DND-41 (cell line): ENCODE measurements at regions not wholly inside any gene's neighbourhood (a gene's known extent, or its start where the extent isn't known, plus 50 kb on each side); places are given as distances from the start of the nearest gene placed in this dataset.

ENCODE experiments used
- ATAC-seq: fragments of 200-7000 bp; cut with Tn5 transposase; 3 replicates; pipeline ENCODE4 v1.9.1; 2021; ENCODE audit warnings: low read depth; ENCODE audit not compliant: insufficient read depth
- DNase-seq: peaks from one replicate; pipeline ENCODE4 v3.0.0-alpha.2; 2020
- H2AFZ ChIP-seq: 2 replicates; pipeline ENCODE4 v1.6.0; 2012; ENCODE audit warnings: low read depth, low read length
- H3K27ac ChIP-seq: 2 replicates; pipeline ENCODE4 v1.5.1; 2012; ENCODE audit warnings: low read length, inconsistent platforms
- H3K27me3 ChIP-seq: fragments of 200-600 bp; sonication (generic); 2 replicates; pipeline ENCODE4 v1.6.0; 2012; ENCODE audit warnings: low read length, mild to moderate bottlenecking, inconsistent platforms; ENCODE audit not compliant: insufficient read depth, poor library complexity
- H3K36me3 ChIP-seq: 2 replicates; pipeline ENCODE4 v1.5.1; 2012; ENCODE audit warnings: low read length, inconsistent platforms; ENCODE audit not compliant: insufficient read depth
- H3K4me1 ChIP-seq: 2 replicates; pipeline ENCODE4 v1.5.1; 2012; ENCODE audit warnings: mild to moderate bottlenecking, low read length; ENCODE audit not compliant: insufficient read depth
- H3K4me2 ChIP-seq: 2 replicates; pipeline ENCODE4 v1.6.0; 2012; ENCODE audit warnings: mild to moderate bottlenecking, moderate library complexity, low read length, inconsistent platforms; ENCODE audit not compliant: insufficient read depth
- H3K4me3 ChIP-seq, 2 experiments: fragments of 200-600 bp in 1 of 2; shearing (Covaris generic) in 1 of 2; 2 replicates each; pipeline ENCODE4 v1.5.1; 2012 to 2016; ENCODE audit warnings: inconsistent platforms in 2 of 2, low read length in 2 of 2, mild to moderate bottlenecking in 2 of 2, low read depth in 1 of 2, moderate library complexity in 1 of 2
- H3K79me2 ChIP-seq: 2 replicates; pipeline ENCODE4 v1.6.0; 2012; ENCODE audit warnings: low read length, inconsistent platforms; ENCODE audit not compliant: insufficient read depth
- H3K9ac ChIP-seq: 2 replicates; pipeline ENCODE4 v1.6.0; 2012; ENCODE audit warnings: low read depth, mild to moderate bottlenecking, inconsistent platforms, low read length, moderate library complexity
- H3K9me3 ChIP-seq: 2 replicates; pipeline ENCODE4 v1.5.1; 2012; ENCODE audit warnings: low read length, moderate library complexity, mild to moderate bottlenecking, inconsistent platforms; ENCODE audit not compliant: insufficient read depth, severe bottlenecking
- H4K20me1 ChIP-seq: 2 replicates; pipeline ENCODE4 v1.6.0; 2012; ENCODE audit warnings: low read length; ENCODE audit not compliant: insufficient read depth
- EZH2 ChIP-seq: IDR thresholded peaks from 3 replicates; pipeline ENCODE4 v1.6.1; 2012; ENCODE audit warnings: borderline replicate concordance, low read depth, mild to moderate bottlenecking, moderate library complexity, low read length, inconsistent platforms; ENCODE audit not compliant: severe bottlenecking
- TF ChIP-seq, protein P1 (sequence below): IDR thresholded peaks from 2 replicates; pipeline ENCODE4 v1.5.1; 2012; ENCODE audit warnings: borderline replicate concordance, low read length, moderate library complexity, mild to moderate bottlenecking; ENCODE audit not compliant: poor library complexity, severe bottlenecking; ENCODE audit errors: extremely low read depth

DNA sequence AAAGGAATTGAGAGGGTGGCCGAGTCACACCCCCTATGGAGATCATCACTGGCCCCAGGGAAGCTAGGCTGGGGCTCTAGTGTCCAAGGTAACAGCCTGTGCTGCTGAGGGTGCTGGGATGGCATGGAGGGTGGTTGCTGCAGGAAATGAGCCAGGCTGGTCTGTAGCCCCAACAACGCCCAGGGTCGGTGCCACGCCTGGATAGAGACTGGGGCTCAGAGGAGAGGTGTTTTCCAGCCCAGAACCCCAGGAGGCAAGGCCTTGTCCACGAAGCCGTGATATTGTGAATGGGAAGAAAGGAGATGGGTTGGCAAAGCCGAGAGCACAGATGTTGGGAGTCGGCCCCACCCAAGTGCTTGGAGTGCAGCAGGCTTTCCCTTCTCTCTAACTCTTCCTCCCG lies 68.9 kb upstream of the ACTRT2 start:
- Histone ChIP-seq H3K27ac (no peak overlapping the region), H4K20me1 (no peaks in the 10 kb centered on the region), H3K4me2 (no peak overlapping the region), H3K36me3 (no peaks in the 10 kb centered on the region), H2AFZ (no peak overlapping the region), H3K27me3 (no peaks in the 10 kb centered on the region), H3K4me3 (no peak overlapping the region), H3K4me1 (no peaks in the 10 kb centered on the region), H3K9me3 (peaks cover 6% of the 10 kb centered on the region), H3K79me2 (no peaks in the 10 kb centered on the region), H3K9ac (no peak overlapping the region)
- TF ChIP-seq EZH2, result no peak
- TF ChIP-seq, protein P1, sequence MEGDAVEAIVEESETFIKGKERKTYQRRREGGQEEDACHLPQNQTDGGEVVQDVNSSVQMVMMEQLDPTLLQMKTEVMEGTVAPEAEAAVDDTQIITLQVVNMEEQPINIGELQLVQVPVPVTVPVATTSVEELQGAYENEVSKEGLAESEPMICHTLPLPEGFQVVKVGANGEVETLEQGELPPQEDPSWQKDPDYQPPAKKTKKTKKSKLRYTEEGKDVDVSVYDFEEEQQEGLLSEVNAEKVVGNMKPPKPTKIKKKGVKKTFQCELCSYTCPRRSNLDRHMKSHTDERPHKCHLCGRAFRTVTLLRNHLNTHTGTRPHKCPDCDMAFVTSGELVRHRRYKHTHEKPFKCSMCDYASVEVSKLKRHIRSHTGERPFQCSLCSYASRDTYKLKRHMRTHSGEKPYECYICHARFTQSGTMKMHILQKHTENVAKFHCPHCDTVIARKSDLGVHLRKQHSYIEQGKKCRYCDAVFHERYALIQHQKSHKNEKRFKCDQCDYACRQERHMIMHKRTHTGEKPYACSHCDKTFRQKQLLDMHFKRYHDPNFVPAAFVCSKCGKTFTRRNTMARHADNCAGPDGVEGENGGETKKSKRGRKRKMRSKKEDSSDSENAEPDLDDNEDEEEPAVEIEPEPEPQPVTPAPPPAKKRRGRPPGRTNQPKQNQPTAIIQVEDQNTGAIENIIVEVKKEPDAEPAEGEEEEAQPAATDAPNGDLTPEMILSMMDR, result no peak
- DNase-seq, result no peak
- ATAC-seq, result no peak

DNA sequence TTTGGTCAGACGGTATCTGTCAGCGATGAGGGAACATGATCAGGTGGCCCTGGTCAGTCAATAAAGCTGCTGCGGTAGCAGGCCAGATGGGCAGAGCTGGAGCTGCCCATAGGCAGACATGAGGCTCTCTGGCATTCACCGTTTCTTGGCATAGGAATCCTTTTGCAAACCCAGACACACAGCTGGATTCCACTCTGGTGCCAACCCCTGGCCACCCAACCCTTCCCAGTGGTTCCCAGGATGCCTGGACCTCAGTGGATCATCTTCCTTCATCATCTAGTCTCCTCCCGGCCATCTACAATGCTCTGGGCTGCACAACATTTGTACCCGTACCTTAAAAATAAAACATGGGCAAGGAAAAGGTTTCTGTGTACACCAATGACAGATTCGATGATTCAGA lies 68.3 kb upstream of the ACTRT2 start:
- Histone ChIP-seq H3K9me3 (peaks cover 11% of the 10 kb centered on the region), H3K4me2 (no peak overlapping the region), H3K36me3 (no peaks in the 10 kb centered on the region)

DNA sequence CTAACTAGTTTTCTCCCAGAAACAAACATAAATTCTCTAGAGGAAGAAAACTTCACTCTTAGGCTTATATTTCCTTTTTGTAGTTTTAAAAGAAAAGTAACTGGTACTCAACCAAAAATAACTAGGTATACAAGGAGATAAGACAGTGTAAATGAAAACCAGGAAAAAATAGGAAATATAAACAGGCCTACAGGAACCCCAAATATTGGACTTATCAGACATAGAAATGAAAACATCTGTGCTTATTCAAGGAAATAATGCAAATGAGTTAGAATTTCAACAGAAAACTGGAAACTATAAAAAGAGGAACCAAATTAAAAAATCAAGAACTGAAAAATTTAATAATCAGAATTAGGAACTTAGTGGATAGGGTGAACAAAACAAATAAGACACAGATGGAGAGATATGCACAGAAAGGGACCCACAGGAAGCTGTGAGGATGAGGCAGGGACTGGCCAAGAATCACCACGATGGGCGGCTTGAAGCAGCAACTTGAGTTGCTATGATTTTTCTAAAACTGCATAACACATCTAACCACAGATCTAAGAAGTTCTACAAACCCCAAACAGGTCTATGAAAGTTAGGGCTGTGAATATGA lies 67.5 kb upstream of the ACTRT2 start:
- H3K9ac ChIP-seq, result no peak overlapping the region
- DNase-seq (no peak), ATAC-seq (no peak)
- no peak overlapping the region for H3K4me3 ChIP-seq
- no peaks in the 10 kb centered on the region for H4K20me1 ChIP-seq
- H3K27ac ChIP-seq, result no peak overlapping the region
- no peak overlapping the region for H2AFZ ChIP-seq
- H3K27me3 ChIP-seq, result no peaks in the 10 kb centered on the region
- peaks cover 11% of the 10 kb centered on the region for H3K9me3 ChIP-seq
- H3K36me3 ChIP-seq, result no peaks in the 10 kb centered on the region
- TF ChIP-seq, protein P1, result no peak
- no peak for TF ChIP-seq EZH2
- no peak overlapping the region for H3K4me2 ChIP-seq
- H3K4me1 ChIP-seq, result no peaks in the 10 kb centered on the region
- H3K79me2 ChIP-seq, result no peaks in the 10 kb centered on the region

More for the DNA sequence above, 68.3 kb upstream of the ACTRT2 start:
- no peak for ATAC-seq
- no peaks in the 10 kb centered on the region for H3K79me2 ChIP-seq
- H3K9ac ChIP-seq, result no peak overlapping the region
- DNase-seq, result no peak
- no peak overlapping the region for H3K27ac ChIP-seq
- H3K4me1 ChIP-seq, result no peaks in the 10 kb centered on the region
- H4K20me1 ChIP-seq, result no peaks in the 10 kb centered on the region
- H3K4me3 ChIP-seq, result no peak overlapping the region
- TF ChIP-seq, protein P1, result no peak
- no peak for TF ChIP-seq EZH2
- no peaks in the 10 kb centered on the region for H3K27me3 ChIP-seq
- H2AFZ ChIP-seq, result no peak overlapping the region

DNA sequence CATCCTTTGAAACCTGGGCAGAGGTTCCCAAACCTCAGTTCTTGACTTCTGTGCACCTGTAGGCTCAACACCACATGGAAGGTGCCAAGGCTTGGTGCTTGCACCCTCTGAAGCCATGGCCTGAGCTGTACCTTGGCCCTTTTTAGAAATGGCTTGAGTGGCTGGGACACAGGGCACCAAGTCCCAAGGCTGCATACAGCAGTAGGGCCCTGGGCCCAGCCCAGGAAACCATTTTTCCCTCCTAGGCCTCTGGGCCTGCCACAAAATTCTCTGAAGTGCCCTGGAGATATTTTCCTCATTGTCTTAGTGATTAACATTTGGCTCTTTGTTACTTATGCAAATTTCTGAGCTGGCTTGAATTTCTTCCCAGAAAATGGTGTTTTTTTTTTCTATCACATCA lies 65.6 kb upstream of the ACTRT2 start:
- Histone ChIP-seq H4K20me1 (no peaks in the 10 kb centered on the region), H3K27ac (no peak overlapping the region), H3K36me3 (no peaks in the 10 kb centered on the region), H3K4me1 (no peaks in the 10 kb centered on the region), H3K27me3 (no peaks in the 10 kb centered on the region), H2AFZ (no peak overlapping the region), H3K9ac (no peak overlapping the region), H3K4me2 (no peak overlapping the region), H3K9me3 (peaks cover 11% of the 10 kb centered on the region), H3K79me2 (no peaks in the 10 kb centered on the region), H3K4me3 (no peak overlapping the region)
- TF ChIP-seq, protein P1, result no peak
- TF ChIP-seq EZH2, result no peak
- DNase-seq (no peak), ATAC-seq (no peak)
